HCT116 (cell line): ENCODE measurements at regions not wholly inside any gene's neighbourhood (a gene's known extent, or its start where the extent isn't known, plus 50 kb on each side); places are given as distances from the start of the nearest gene placed in this dataset.

Source experiments
- ATAC-seq: fragments of 200-7000 bp; cut with Tn5 transposase; 2 replicates; pipeline ENCODE4 v1.9.1; 2020; ENCODE audit warnings: mild to moderate bottlenecking, moderate library complexity
- BruUV-seq: library from RNA; stranded (reverse); fragments of 400-500 nt; replicated peaks from 2 replicates; lab custom pipeline; 2021; lab: Mats Ljungman, UMichigan
- CTCF ChIA-PET: fragments of 300-600 bp; sonication (Branson Sonifier 250); formaldehyde crosslinking; loops from one replicate; lab custom pipeline; 2021; ENCODE audit warnings: antibody characterized with exemption; lab: Charles Lee
- POLR2A ChIA-PET: fragments of 300-600, 350-600 bp; sonication (Branson Sonifier 250); formaldehyde crosslinking; loops from one replicate; lab custom pipeline; 2021; ENCODE audit warnings: antibody characterized with exemption; lab: Charles Lee
- RAD21 ChIA-PET, 2 experiments: fragments of 300-600 bp; sonication (Branson Sonifier 250); formaldehyde crosslinking; loops; one replicate each; lab custom pipeline; 2023; ENCODE audit warnings: low total read pairs in 2 of 2; ENCODE audit not compliant: uncharacterized antibody in 2 of 2, unreplicated experiment in 2 of 2, low non-redundant PET in 1 of 2; lab: Charles Lee
- DNase-seq: peaks from one replicate; pipeline ENCODE4 v3.0.0-alpha.2; 2010; ENCODE audit warnings: low read depth, low spot score
- H2AFZ ChIP-seq: fragments of 200-600 bp; shearing (Covaris generic), sonication (generic); 2 replicates; pipeline ENCODE4 v1.6.1; 2017; ENCODE audit warnings: low read depth, mixed run types, mixed read lengths, antibody characterized with exemption, low read length; ENCODE audit not compliant: poor library complexity, severe bottlenecking
- H3K27ac ChIP-seq: 2 replicates; pipeline ENCODE4 v1.5.1; 2012; ENCODE audit warnings: low read depth, low read length
- H3K27me3 ChIP-seq: fragments of 200-600 bp; sonication (generic); 2 replicates; pipeline ENCODE4 v1.6.1; 2016; ENCODE audit warnings: mixed run types, low read length, mixed read lengths; ENCODE audit not compliant: insufficient read depth
- H3K36me3 ChIP-seq, 2 experiments: fragments of 200-500 bp in 1 of 2; fragments of 200-600 bp in 1 of 2; sonication (Bioruptor generic) in 1 of 2; sonication (generic) in 1 of 2; 2 replicates each; pipeline versions ENCODE4 v1.5.1 to v1.6.1; 2014 to 2016; ENCODE audit warnings: low read length in 2 of 2, inconsistent platforms in 1 of 2, mixed read lengths in 1 of 2, mixed run types in 1 of 2; ENCODE audit not compliant: insufficient read depth in 2 of 2, control insufficient read depth in 1 of 2
- H3K4me1 ChIP-seq, 2 experiments: fragments of 200-600 bp in 1 of 2; sonication (generic) in 1 of 2; 2 replicates each; pipeline versions ENCODE4 v1.5.1 to v1.6.1; 2012 to 2017; ENCODE audit warnings: low read length in 2 of 2, inconsistent platforms in 1 of 2, mild to moderate bottlenecking in 1 of 2, mixed read lengths in 1 of 2, mixed run types in 1 of 2, moderate library complexity in 1 of 2; ENCODE audit not compliant: insufficient read depth in 2 of 2, control insufficient read depth in 1 of 2
- H3K4me2 ChIP-seq: fragments of 200-600 bp; sonication (generic); 2 replicates; pipeline ENCODE4 v1.6.1; 2017; ENCODE audit warnings: mixed run types, low read length, mixed read lengths
- H3K4me3 ChIP-seq, 2 experiments: fragments of 200-600 bp in 1 of 2; sonication (generic) in 1 of 2; replicated peaks in 1 of 2; 2 replicates each; pipeline ENCODE4 v1.5.1; 2011 to 2016; ENCODE audit warnings: low read length in 2 of 2, control low read depth in 1 of 2, low read depth in 1 of 2, mild to moderate bottlenecking in 1 of 2, mixed read lengths in 1 of 2, mixed run types in 1 of 2
- H3K79me2 ChIP-seq: fragments of 200-600 bp; sonication (generic); 2 replicates; pipeline ENCODE4 v1.6.1; 2017; ENCODE audit warnings: mild to moderate bottlenecking, mixed run types, low read length, moderate library complexity, mixed read lengths; ENCODE audit not compliant: insufficient read depth
- H3K9ac ChIP-seq: fragments of 200-600 bp; sonication (generic); 2 replicates; pipeline ENCODE4 v1.6.1; 2016; ENCODE audit warnings: low read length, mixed read lengths
- H3K9me2 ChIP-seq: fragments of 200-600 bp; sonication (generic), shearing (Covaris generic); 2 replicates; pipeline ENCODE4 v1.6.1; 2017; ENCODE audit warnings: mixed run types, mild to moderate bottlenecking, moderate library complexity; ENCODE audit not compliant: insufficient read depth
- H3K9me3 ChIP-seq, 2 experiments: fragments of 200-500 bp in 1 of 2; fragments of 200-600 bp in 1 of 2; sonication (Bioruptor generic) in 1 of 2; sonication (generic) in 1 of 2; 2 replicates each; pipeline ENCODE4 v1.6.1; 2014 to 2017; ENCODE audit warnings: low read length in 2 of 2, mixed read lengths in 2 of 2, inconsistent platforms in 1 of 2, low read depth in 1 of 2, mild to moderate bottlenecking in 1 of 2, mixed run types in 1 of 2, moderate library complexity in 1 of 2; ENCODE audit not compliant: control insufficient read depth in 1 of 2, insufficient read depth in 1 of 2
- H4K20me1 ChIP-seq: fragments of 200-600 bp; sonication (generic), shearing (Covaris generic); 2 replicates; pipeline ENCODE4 v1.6.1; 2017; ENCODE audit warnings: mixed run types, mild to moderate bottlenecking, moderate library complexity; ENCODE audit not compliant: insufficient read depth
- ATF3 ChIP-seq: IDR thresholded peaks from 2 replicates; pipeline ENCODE4 v1.6.1; 2012
- CBX3 ChIP-seq: IDR thresholded peaks from 2 replicates; pipeline ENCODE4 v1.6.1; 2012; ENCODE audit warnings: low read depth
- CEBPB ChIP-seq: IDR thresholded peaks from 2 replicates; pipeline ENCODE4 v1.6.1; 2012; ENCODE audit warnings: low read depth
- CTCF ChIP-seq, 3 experiments: fragments of 200-600 bp in 1 of 3; sonication (generic) in 1 of 3; IDR thresholded peaks in 2 of 3; conservative IDR thresholded peaks in 1 of 3; 2 replicates each; pipeline ENCODE4 v1.5.1; 2012 to 2017; ENCODE audit warnings: low read depth in 2 of 3, low read length in 2 of 3, antibody characterized with exemption in 1 of 3, borderline replicate concordance in 1 of 3, control low read depth in 1 of 3, mild to moderate bottlenecking in 1 of 3, mixed read lengths in 1 of 3, mixed run types in 1 of 3, moderate library complexity in 1 of 3; ENCODE audit not compliant: insufficient read depth in 1 of 3
- EGR1 ChIP-seq: IDR thresholded peaks from 2 replicates; pipeline ENCODE4 v1.6.1; 2012; ENCODE audit warnings: low read depth
- EZH2 ChIP-seq: fragments of 200-600 bp; sonication (generic); IDR thresholded peaks from 2 replicates; pipeline ENCODE4 v1.6.1; 2017; ENCODE audit warnings: antibody characterized with exemption, mixed run types
- EZH2phosphoT487 ChIP-seq: fragments of 200-600 bp; IDR thresholded peaks from 2 replicates; pipeline ENCODE4 v1.6.1; 2018; ENCODE audit warnings: antibody characterized with exemption, borderline replicate concordance
- FOSL1 ChIP-seq: IDR thresholded peaks from 2 replicates; pipeline ENCODE4 v1.6.1; 2012; ENCODE audit warnings: low read depth
- JUND ChIP-seq: IDR thresholded peaks from 2 replicates; pipeline ENCODE4 v1.6.1; 2012
- POLR2A ChIP-seq: IDR thresholded peaks from 2 replicates; pipeline ENCODE4 v1.7.0; 2011; ENCODE audit warnings: borderline replicate concordance; ENCODE audit not compliant: insufficient read depth, insufficient read length; ENCODE audit errors: extremely low read depth
- SIN3A ChIP-seq: IDR thresholded peaks from 2 replicates; pipeline ENCODE4 v1.6.1; 2012; ENCODE audit warnings: low read depth
- SRF ChIP-seq: IDR thresholded peaks from 2 replicates; pipeline ENCODE4 v1.6.1; 2012; ENCODE audit warnings: low read depth
- TCF7L2 ChIP-seq: IDR thresholded peaks from 2 replicates; pipeline ENCODE4 v1.7.0; 2011; ENCODE audit warnings: borderline replicate concordance, inconsistent platforms; ENCODE audit not compliant: insufficient read depth, insufficient read length; ENCODE audit errors: extremely low read depth
- ZFX ChIP-seq: fragments of 450-650 bp; IDR thresholded peaks from 2 replicates; pipeline ENCODE4 v1.6.1; 2017
- ZNF274 ChIP-seq: fragments of 200-500 bp; sonication (Bioruptor generic); IDR thresholded peaks from 2 replicates; pipeline ENCODE4 v1.6.1; 2014; ENCODE audit warnings: mild to moderate bottlenecking, low read depth, low read length, inconsistent platforms
- intact Hi-C: fragments of 100-400 bp; cut with micrococcal nuclease; formaldehyde crosslinking; loops from 2 replicates; pipeline ENCODE4 v1.10.0; 2022

GRCh38 chr9:33686942-33687341 lies 108.4 kb upstream of the PRSS3 start:
- ATAC-seq (no peak), DNase-seq (no peak)
- Histone ChIP-seq H2AFZ (no peak overlapping the region), H3K27ac (no peak overlapping the region), H3K4me1 (no peaks in the 10 kb centered on the region), H3K36me3 (no peaks in the 10 kb centered on the region), H3K9me2 (no peaks in the 10 kb centered on the region), H3K4me3 (no peak overlapping the region), H3K9me3 (no peaks in the 10 kb centered on the region), H3K27me3 (no peaks in the 10 kb centered on the region), H4K20me1 (no peaks in the 10 kb centered on the region), H3K79me2 (no peaks in the 10 kb centered on the region), H3K9ac (no peak overlapping the region), H3K4me2 (no peak overlapping the region)
- RAD21 ChIA-PET, result no interaction called here
- intact Hi-C loops, result no loop called here
- TF ChIP-seq SRF, result no peak
- TF ChIP-seq FOSL1, result no peak
- TF ChIP-seq POLR2A, result no peak
- no peak for TF ChIP-seq ZFX
- no peak for TF ChIP-seq ATF3
- no peak for TF ChIP-seq CTCF (IDR thresholded peaks at IDR 0.05 in 2 of 3, conservative IDR thresholded peaks at IDR 0.05 in 1 of 3; ENCODE audit: borderline replicate concordance in 1 of 3, insufficient read depth in 1 of 3, low read depth in 2 of 3, low read length in 2 of 3)
- TF ChIP-seq ZNF274, result no peak
- no peak for TF ChIP-seq SIN3A
- no peak for TF ChIP-seq CEBPB
- CTCF ChIA-PET, result no interaction called here
- no TSS peak for BruUV-seq
- POLR2A ChIA-PET, result no interaction called here

GRCh38 chr9:33687779-33688178 lies 107.6 kb upstream of the PRSS3 start:
- Histone ChIP-seq H3K4me1 (no peaks in the 10 kb centered on the region), H3K79me2 (no peaks in the 10 kb centered on the region), H3K4me2 (no peak overlapping the region), H3K4me3 (no peak overlapping the region), H4K20me1 (no peaks in the 10 kb centered on the region), H3K36me3 (no peaks in the 10 kb centered on the region), H3K27ac (no peak overlapping the region), H3K27me3 (no peaks in the 10 kb centered on the region), H3K9me3 (no peaks in the 10 kb centered on the region), H3K9me2 (no peaks in the 10 kb centered on the region), H2AFZ (peak overlapping the region; percentile 17), H3K9ac (no peak overlapping the region)
- ATAC-seq (no peak), DNase-seq (no peak)
- ChIA-PET RAD21 (no interaction called here), POLR2A (no interaction called here), CTCF (no interaction called here)
- intact Hi-C loops, result no loop called here
- no TSS peak for BruUV-seq
- TF ChIP-seq POLR2A (no peak), CTCF (IDR thresholded peaks at IDR 0.05 in 2 of 3, conservative IDR thresholded peaks at IDR 0.05 in 1 of 3; ENCODE audit: borderline replicate concordance in 1 of 3, insufficient read depth in 1 of 3, low read depth in 2 of 3, low read length in 2 of 3) (no peak), SIN3A (no peak), JUND (no peak), EZH2phosphoT487 (no peak), EGR1 (no peak), EZH2 (no peak), TCF7L2 (no peak), CBX3 (no peak)
